ENCODE measurements at regions not wholly inside any gene's neighbourhood (a gene's known extent, or its start where the extent isn't known, plus 50 kb on each side); places are given as distances from the start of the nearest gene placed in this dataset.

DNA sequence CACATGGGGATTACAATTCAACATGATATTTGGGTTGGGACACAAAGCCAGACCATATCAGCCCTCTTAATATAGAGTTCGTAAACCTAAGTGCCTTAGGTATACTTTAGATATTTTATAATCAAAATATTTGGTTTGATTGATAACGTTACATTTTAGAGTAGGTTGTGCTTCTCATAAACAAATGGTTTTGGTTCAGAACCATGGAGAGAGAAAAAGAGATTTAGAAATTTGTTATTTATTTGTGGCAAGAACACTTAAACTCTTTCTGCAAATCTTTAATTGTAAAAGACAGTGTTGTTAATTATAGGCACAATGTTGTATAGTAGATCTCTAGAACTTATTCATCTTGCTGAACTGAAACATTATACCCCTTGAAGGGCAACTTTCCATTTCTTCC is 298.8 kb downstream of the TENT4A start:
- no peak for DNase-seq (ENCODE audit: low spot score)

DNA sequence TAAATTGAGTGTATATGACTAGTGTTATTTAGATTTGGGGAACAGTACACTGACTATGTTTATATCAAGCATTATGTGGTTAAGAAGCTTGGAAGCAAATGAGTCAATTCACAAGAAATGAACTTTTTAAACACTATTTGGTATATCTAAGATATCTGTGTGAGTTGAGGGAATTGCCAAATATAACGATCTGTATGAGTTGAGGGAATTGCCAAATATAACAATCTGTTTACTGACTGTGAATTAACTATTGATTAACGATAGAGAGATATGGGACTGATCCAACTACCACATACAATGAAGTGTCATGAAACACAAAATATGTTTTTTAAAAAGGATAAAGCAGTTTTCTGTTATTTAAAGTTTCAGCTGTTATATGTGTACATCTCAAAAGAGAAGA is 301.4 kb downstream of the TENT4A start:
- DNase-seq (ENCODE audit: low spot score), result no peak

DNA sequence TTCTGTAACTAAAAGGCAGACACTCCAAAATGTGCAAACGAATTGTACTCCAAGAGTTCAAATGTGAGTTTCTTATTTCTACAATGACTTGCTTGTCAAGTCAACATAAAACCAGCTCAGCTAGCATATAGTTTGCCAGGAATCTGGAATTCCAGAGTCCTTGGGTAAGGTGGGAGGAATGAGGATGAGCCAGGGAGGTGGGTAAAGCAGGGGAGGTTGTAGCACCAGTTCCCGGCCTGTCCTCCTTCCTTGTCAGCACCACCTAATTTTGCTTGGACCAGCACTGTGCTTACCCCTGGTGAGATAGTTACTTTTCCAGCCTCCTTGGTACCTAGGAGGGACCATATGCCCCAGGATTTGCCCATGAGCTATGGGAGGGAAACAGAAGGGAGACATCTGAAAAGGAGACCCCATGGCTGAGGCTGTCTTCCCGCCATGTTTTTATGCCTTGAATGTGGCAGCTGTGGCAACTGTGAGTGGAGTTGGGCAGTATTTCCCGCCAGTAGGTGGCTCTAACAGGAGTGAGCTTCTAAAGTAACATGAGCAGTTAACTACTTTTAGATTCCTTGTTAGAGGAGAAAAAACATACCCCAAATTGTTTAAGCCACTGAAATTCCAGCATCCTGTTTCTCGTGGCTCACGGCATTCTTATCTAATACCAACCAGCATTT is 302.5 kb downstream of the TENT4A start:
- no peak for DNase-seq (ENCODE audit: low spot score)

DNA sequence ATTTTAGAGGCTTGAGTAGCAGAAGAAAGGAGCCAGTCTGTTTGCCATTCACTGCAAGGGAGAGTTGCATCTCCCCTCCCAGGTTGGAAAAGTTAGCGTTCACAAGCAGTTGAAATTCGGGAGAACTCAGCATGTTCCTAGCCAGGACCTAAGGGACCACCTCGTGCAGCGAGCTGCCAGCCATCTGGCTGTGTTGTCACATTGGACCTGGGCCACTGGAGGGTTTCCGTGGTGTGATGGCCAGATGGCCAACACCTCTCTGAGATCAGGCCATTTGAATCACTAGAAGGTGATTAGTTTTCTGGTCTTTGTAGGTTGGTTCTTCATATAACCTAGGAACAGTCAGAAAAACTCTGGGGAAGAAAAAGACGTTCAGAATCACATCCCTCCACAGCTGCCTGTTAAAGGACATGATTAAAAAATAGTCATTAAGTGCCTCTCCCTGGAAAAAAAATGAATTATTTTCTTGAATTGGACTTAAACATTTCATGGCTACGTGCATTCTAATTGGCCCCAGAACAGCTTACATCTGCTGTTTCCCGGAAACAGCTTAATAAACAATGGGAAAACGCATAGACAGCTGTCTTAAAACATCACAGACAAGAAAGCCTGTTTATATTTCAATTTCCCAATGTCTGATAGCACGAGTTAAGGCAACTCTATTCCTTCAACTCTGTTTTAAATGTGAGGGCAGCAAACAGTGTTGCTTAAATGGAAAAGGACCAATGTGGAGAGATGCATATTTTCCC is 303.9 kb downstream of the TENT4A start:
- DNase-seq (ENCODE audit: low spot score), result no peak

DNA sequence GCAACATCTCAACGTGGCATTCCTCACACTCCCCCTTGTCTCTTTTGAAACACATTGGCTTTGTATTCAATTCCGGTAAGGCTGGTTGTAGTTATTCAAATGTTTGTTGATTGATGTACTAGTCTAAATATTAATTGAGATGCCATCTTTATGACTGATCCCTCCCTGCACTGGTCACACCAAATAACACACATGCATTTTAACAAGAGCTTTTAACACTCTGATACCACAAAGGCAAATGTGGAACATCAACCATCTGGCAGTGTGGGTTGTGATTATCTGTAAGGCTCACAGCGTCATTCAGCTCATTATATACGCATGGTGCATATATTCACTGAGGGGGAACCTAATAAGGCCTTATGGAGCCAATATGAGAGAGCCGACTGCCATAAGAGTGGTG is 305.0 kb downstream of the TENT4A start:
- no peak for DNase-seq (ENCODE audit: low spot score)

DNA sequence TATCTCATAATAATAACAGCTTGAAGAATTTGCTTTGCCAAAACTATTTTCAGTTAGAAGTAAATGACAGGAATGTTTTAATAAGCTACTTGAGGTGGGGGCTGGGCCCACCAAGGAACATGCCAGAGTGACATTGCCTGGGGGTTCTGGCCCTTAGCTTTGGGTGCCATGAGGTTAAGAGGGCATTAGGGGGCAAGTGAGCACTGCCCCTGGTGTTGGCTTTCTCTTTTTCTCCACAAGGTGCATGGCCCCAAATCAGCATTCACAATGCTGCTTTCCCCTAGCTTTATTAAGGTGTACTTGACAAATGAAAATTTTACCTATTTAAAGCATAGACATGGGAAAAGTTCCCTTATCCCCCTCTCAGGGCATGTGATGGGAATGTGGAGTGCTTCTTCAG is 305.4 kb downstream of the TENT4A start:
- no peak for DNase-seq (ENCODE audit: low spot score)

DNA sequence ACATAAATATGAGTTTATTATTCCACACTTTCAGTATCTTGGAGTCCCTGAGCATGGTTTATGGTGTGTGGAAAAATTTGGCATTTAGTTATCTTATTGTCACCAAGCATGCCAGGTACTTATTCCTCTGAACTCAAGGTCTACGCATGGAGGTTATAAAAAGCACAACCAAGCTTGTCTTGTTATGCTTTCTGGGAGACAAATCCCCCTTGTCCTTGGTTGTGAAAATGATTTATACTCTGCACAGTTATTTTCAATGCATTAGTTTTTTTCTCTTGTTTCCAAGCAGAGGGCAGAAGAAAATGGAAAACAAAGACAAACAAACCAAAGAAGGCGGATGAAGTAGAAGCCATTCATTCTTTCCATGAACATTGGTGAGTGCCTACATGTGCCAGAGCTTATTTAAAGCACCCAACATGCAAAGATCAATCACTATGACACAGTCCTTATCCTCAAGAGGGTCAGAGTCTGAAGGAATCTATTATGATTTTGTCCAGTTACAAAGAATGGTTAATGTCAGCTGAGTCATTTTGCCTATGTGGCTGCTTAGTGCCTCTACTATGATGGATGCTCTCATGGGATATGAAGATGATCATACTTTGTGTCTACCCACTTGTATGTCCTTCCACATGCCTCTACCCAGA is 323.1 kb downstream of the TENT4A start:
- no peak for DNase-seq (ENCODE audit: low spot score)

DNA sequence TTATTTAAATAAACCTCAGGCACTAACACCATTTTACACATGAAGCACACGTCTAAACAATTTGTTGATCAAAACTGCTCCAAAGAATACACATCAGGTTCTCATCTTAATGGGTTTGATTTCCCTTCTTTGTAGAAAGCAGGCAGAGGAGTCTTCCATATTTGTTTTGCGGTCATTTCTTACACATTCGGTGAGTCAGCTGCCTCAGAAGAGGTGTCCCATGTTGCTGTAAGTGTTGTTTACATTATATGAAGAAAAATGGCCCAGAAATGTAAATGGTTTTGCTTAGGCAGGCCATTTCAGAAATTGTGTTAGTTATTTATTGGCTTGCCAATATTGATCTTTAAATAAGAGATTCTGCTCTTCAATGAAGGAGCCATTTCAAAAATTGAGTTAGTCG is 325.8 kb downstream of the TENT4A start:
- no peak for DNase-seq (ENCODE audit: low spot score)

DNA sequence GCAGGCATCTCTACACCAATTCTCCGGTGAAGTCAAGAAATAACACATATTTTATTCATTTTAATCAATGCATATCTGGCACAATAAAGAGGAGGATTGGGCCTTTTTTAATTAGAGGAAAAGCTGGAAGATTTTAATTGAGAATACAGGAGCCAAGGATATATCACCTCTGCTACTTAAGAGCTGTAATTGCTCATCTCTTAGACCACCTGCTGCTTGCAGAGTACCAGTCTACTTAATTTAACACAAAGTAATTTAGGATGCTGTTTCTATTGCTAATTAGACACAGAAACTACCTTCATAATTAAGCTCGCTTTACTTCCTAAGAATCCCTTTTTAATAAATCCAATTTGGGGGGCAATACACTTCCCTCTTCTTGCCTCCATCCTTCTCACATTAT is 326.9 kb downstream of the TENT4A start:
- DNase-seq (ENCODE audit: low spot score), result no peak

DNA sequence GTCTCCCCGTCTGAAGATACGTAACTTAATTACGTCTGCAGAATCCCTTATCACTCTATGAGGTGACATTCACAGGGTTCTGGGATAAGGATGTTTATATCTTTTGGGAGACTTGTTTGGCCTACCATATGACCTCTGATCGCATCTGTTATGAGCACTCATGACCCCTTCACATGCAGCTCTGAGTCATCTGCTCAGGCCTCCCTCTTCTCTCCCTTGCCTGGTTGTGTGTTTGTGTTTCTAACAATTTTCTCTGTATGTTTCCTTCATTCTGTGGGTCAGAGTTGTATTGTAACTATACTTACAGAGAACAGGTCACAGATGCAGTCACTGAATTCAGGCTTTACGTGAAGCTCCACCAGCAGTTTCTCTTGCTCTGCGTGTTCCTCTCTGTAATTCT is 330.6 kb downstream of the TENT4A start:
- DNase-seq (ENCODE audit: low spot score), result no peak

DNA sequence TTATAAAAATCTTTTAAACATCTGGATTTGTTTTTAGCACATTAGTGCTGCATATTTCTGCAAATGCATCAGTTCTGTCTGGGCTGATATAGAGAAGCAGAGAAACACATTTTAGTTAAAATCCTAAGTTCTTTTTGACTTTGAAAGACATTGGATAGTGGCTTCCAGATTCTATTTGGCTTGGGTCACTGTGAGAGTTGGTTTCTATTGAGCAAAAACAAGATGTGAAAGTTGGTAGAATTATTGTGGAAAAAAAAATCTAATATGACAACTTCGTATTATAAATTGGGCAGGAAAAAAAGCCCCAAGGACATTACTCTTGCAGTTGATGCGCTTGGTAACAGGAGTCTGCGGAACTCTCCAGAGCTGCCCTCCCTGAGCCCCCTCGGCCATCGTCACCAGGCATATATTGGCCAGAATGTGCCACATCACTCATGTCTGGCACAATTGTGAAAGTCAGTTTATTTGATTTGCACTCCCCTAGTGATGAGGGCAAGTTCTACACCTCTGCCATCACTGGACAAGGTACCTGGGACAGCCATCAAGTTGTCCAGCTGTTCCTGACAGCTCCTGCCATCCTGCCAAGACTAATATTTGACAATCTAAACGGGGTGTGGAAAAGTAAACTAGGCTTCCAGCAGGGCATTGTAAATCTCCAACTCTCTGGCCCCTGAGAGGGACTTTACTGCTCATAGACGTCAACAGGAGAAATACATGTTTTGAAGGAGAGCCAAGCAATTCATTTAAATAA is 334.5 kb downstream of the TENT4A start:
- no peak for DNase-seq (ENCODE audit: low spot score)

DNA sequence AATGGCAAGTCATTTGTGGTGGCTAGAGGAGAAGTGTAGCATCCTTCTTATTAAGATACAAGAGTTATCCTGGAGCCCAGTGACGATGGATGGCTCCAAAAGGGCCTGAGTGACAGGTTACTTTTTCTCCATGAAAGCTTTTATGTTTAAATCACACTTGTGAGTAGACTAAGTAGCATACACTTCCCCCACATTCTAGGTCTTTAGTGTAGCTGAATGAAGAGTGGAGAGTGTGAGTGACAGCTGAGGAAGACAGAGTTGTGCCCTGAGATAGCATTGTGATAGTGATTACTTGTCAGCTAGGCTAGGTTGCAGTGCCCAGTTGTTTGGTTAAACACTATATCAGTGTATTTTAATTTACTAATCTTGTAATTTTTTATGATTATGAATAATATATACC is 337.8 kb downstream of the TENT4A start:
- DNase-seq (ENCODE audit: low spot score), result no peak

DNA sequence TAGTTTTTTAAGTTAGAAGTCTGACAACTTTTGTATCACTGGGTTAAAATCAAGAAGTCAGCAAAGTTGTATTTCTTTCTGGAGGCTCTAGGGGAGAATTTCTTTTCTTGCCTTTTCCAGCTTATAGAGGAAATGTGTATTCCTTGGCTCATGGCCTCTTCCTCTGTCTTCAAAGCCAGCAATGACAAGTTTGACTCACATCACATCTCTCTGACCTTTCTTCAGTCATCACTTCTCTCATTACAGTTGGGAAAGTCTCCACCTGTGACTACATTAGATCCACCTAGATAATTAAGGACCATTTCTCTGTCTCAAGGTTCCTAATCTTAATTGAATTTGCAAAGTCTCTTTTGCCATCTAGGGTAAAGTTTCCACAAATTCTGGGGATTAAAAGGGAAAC is 339.9 kb downstream of the TENT4A start:
- no peak for DNase-seq (ENCODE audit: low spot score)

DNA sequence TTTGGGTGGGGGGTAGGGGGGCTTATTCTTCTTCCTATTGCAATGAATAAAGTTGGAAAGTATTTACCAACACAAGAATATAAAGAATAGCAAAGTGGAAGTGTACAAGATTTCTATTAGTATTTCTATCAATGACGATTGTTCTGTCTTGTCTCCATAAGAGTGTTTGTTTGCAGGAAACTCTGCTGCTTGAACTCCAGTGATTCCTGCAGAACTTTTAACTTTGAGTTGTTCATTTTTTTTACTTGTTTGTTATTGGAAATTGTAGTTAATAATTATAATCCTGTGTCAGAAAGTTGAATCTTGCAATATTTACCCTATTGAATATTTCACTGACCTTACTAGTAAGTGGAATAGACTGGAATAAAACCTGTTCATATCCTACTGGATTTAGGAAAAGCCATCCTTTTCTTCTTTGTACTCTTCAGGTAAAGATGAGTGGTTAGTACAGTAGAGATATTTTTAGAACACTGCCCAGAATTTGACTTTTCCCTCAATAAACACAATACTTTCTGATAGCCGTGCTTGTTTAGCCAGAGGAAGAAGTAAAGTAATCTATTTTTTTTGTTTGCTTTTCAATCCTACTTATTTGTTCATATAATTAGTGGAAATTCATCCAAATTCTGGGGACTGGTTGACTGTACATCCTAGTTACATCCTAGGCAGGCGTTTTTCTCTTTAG is 340.4 kb downstream of the TENT4A start:
- DNase-seq (ENCODE audit: low spot score), result no peak

DNA sequence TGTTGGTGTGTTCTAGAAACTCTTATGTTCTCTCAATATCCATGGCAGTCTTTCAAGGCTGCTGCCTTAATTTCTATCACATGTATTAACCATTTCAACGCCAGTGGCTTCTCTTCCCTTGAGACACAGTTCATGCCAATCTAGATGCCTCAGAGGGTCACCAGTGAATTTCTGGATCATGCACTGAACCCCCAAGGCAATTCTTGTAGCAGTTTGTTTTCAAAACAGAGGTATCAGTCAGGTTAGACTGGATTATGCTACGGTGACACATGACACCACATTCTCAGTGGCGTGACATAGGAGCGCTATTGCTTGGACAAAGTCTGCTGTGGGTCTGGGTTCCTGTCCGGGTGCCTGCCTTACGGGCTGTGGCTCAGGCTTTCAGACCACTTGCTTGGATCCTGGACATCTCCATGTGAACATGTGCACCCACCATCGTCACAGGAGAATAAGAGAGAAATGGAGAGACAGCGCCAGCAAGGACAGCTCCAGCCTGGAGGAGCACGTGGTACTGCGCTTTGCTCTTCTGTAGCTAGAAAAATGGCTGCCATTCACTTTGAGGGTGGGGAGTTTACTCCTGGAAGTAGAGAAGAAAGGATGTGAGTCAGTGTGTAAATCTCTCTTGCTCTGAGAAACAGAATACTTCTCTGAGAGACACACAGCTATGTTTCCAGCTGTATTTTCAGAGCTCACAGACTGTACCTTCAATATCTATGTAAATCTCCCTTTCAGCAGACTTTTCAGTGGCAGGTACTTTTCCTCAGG is 329.3 kb upstream of the ADCY2 start:
- no peak for DNase-seq (ENCODE audit: low spot score)

DNA sequence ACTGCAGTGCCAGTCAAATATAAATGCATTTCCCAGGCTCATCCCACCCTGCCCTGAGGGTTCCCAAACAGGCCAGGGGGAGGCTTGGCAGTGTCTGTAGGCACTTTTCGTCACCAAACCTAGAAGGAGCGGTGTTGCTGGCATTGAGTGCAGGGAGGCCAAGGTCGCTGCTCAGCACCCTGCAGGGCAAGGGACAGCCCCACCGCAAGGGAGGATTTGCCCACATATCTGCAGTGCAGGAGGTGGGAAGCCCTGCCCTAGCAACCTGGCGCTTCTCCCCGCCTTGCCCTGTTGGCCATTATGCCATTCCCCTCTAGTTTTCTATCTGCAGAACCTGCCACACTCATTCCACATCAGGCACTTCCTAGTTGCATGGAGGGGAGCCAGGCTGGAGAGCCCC is 327.8 kb upstream of the ADCY2 start:
- DNase-seq (ENCODE audit: low spot score), result no peak

DNA sequence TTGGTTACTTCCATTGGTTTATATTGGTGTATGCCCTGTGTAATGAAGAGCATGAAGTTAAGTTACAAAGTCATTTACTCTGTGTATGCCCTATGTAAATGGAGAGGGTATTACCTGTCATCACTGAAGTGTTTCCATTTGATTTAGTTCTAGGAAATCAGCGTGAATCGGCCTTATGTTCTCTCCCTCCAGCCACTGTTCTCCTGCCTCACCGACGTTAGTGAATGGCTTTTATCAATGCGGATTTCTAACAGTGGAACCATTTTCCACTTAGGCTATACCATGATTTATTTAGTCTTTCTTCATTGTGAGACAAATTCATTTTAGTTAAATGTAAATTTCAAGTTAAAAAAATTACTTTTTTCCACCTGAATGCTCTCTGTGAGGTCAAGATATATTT is 327.0 kb upstream of the ADCY2 start:
- DNase-seq (ENCODE audit: low spot score), result no peak

DNA sequence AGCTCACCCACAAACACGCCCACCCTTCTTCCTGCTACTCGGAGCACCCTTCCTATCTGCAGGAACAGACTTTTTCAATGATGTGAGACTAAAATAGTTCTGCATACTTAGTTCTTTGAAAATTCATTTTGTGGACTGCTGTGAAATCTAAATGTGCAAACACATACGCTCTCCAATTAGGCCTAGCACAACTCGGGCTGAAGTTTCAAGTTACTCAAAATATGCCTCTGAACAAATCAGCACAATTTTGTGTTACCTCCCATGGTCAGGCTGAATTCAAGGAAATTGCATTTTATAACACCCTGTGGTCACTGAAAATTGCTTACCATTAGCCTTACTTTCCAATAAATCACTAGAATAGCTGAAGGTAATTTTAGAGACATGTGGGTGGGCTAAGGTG is 323.8 kb upstream of the ADCY2 start:
- DNase-seq (ENCODE audit: low spot score), result no peak

DNA sequence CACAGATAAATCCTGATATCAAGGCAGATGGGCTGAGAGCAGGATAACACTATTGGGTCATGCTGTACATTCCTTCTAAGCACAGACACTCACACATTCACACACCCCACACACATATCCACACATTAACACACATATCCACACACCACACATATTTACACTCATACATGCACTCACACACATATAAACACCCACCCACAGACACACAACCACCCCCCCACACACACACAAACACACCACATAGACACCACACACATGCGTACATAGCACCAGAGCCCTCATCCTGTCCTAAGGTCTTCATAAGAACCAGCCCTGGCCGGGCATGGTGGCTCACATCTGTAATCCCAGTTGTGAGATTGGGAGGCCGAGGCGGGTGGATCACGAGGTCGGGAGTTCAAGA is 322.3 kb upstream of the ADCY2 start:
- DNase-seq (ENCODE audit: low spot score), result no peak

DNA sequence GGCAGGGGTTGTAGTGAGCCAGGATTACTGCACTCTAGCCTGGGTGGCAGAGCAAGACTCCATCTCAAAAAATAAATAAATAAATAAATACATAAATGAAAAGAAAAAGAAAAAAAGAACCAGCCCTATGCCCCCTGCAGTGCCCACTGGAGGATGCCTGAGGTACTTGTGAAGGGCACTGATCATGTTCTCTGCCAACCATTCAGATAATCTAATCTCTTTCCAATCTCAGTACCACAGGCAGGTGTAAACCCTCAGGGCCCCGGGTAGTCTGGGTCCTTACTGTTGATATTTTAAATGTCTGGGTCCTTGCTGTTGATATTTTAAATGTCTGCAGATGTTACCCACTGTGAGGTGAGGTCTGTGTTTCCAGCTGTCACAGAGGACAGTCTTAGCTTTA is 321.8 kb upstream of the ADCY2 start:
- DNase-seq (ENCODE audit: low spot score), result no peak

DNA sequence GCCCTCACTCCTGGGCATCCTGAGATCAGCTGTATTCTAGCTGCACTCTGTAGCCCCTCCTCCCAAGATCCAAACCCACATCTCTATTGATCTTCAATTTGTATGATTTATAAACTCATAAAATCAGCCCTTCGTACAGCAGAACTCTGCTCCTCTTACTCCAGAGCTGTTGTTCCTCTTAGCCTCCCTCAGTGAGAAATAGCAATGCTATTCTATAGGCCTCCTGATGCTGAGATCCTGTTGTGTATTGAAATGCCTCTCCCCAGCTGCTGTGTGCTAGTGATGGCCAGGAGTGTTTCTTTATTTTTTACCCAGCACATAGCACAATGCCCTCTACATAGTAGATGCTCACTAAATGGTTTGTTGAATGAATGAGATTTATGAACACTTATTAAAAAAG is 320.5 kb upstream of the ADCY2 start:
- no peak for DNase-seq (ENCODE audit: low spot score)

Measured in ureter (tissue), 1 donor.